HUDEP-2 (cell line): ENCODE measurements at regions not wholly inside any gene's neighbourhood (a gene's known extent, or its start where the extent isn't known, plus 50 kb on each side); places are given as distances from the start of the nearest gene placed in this dataset.
"Not testable (repeated sequence)": the region's sequence is repeated elsewhere in the genome, so short reads cannot be mapped to it uniquely, and the experiment has no call there.

ENCODE experiments used
- DNase-seq, 76 experiments: peaks; one replicate each; lab custom pipeline; 2025; ENCODE audit not compliant: unreplicated experiment in 76 of 76; lab: John Stamatoyannopoulos, UW

DNA sequence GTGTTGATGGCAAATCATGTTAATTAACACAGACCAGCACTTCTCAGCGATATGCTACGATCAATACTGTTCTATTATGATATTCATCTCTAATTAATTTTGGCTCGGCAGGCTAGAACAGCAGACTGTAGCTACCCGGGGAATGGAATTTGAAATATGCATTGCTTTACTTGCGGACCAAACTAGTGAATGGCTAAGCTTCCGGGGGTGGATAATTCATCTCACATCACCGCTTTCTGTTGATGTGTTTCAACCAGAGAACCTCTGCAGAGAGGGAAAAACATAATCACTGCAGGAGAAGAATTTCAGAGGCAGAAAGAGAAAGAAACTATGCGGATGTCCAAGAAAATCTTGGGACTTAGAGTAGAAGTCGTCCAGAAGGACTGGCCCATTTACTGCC lies 490.9 kb downstream of the STK39 start:
- DNase-seq: no peak

DNA sequence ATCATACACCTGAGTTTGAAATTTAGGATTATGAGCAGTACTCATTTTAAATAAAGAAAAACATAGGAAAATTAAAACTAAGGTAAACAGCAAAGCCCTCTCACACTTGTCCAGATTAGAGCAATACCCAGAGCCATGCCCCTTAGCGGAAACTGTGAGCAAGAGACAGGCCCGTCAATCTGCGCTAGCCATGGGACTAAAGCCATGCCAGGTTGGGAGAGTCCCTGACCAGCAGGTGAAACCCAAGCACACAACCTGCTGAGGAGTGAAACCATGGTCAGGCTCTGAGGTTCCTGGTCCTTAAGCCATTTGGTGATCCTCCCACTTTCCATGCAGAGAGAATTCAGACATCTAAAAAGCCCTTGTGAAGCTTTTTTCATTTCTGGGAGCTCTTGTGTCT lies 494.3 kb downstream of the STK39 start:
- DNase-seq: no peak

DNA sequence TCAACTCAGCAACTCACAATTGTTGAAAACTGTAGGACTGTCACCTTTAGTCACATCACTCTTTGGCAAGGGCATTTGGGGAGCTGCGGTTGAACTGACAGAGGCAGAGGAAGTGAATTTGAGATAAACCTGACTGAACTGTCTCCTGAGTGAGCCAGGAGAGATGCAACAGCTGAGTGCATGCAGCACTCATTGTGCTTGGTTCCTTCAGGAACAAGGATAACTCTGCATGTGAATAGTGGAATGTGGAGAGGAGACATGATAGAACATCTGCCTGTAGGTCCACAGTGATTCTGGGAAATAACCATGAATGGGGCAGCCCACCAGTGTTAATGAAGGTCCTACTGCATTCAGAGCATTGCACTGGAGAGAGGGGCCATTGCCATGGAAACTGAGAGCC lies 494.7 kb downstream of the STK39 start:
- no peak for DNase-seq

DNA sequence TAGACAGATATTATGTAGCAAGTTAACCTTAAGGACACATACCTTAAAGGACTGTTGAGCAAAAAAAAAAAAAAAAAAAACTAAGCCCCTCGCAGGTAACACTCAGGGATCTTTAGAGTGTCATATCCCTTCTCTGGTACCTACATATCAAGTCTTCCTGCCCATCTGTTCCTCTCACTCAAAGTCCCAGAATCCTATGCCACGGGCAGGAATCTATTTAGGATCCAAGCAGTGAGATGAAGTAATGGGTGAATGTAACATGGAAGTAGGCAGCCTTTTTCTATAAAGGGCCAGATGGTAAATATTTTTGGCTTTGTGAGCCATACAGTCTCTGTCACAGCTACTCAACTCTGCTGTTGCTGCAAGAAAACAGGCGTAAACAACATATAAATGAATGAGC lies 496.7 kb downstream of the STK39 start:
- no peak for DNase-seq

DNA sequence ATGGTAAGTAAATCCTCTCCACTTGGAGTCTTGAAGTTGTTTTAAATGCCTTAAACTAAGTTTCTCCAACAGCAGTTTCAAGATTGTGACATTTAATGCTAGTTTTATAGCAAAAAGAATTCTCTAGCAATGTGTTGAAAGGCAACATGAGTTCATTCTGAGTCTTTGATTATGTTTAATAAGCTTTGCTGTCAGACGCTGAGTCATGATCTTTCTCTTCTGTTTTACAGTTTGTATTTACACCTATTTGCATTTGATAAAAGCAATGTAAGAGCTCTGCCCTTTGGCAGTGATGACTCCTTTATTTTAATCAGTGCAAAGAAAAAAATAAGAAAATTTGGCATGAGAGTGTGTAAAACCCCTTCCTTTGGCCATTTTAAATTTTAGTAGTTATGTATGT lies 497.7 kb downstream of the STK39 start:
- DNase-seq: no peak

DNA sequence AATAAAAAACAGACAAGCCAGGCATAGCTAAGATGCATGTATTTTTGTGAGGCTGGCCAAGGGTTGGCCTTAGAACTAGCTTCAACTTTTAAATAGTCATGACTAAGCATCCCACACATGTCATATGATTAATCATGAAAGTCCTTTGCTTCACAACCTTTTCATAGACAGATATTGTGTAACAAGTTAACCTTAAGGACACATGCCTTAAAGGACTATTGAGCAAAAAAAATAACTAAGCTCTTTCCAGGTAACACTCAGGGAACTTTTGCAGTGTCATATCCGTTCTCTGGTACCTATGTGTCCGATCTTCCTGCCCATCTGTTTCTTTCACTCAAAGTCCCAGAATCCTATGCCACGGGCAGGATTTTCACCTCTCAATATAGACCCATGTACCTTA lies 498.4 kb downstream of the STK39 start:
- no peak for DNase-seq

DNA sequence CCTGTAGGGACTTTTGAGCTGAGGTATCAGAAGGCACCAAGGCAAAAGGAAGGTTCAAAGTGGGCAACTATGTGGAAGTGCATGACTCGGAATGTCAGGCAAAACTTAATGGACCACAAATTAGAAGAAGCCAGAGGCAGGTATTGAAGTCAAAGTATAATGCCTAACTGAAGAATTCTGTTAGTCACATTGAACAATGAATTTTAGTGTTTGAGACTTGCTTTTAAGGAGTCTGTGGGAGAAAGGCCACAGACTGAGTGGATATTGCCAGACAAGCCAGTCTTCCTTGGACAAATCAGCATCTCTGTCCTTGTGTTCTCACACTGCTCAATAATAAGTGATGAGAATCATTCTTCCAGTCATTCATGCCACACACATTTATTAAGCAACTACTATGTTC lies 498.9 kb downstream of the STK39 start:
- no peak for DNase-seq

DNA sequence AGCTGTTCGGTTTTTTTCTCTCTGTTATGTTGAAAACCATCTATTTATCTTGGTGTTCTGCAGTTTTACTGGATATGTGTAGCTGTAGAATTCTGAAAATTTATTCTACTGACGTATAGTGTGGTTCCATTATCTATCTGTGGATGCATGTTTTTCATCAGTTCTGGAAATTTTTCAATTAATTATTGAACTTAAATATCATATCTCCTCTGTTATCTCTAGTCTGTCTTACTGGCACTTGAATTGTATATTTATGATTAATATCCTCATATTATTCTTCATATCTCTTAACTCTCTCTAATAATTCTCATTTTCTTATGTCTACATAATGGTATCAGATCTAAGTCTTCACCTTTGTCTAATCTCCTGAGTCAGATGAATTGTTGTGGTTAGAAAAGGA lies 501.7 kb downstream of the STK39 start:
- no peak for DNase-seq

DNA sequence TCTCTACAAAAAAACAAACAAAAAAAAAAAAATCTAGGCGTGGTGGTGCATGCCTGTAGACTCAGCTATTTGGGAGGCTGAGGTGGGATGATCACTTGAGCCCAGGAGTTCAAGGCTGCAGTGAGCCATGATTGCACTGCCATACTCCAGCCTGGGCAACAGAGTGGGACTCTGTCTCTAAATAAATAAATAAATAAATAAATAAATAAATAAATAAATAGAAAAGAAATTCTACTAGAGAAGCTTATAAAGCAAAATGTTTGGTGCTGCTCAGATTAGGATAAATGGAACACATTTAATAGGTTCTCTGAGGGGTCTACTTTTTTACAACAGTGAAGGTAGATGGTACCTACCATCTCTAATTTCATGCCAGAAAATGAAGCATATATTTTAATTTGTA lies 507.5 kb downstream of the STK39 start:
- not testable (repeated sequence) for DNase-seq

DNA sequence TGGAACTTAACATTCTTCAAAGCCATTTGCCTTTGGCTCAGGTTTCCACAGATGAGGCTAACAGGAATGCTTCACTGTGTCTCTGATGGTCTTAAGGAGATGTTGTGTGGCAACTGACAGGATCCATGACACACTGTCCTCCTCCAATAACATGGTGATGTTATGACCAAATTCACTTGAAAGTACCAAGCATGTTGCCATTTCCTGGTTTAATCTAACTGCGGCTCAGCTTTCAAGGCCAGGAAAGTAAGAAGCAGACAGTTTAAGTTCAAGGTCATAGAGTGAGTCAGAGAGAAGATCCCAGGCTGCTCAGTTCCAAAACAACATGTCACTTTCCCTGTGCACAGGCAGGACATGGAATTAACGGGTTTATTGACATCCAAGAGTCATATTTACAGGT lies 513.6 kb downstream of the STK39 start:
- no peak for DNase-seq

DNA sequence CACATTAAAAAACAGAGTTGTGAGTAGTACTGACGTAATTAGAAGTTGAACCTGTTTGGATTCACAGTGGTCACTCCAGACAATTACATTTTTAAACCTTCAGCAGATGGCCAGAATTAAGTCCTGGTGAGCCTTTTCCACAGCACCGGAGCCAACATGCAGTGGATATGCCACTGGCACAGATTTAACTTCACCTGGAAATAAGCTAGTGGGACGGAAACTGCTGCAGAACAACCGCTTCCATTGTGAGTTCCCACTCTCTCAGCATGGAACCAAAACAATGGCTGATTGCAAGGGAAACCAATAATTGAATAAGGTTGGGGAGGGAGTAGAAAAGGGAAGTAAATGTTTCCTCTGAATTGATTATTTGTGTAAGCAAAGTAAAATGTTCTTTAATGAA lies 515.1 kb downstream of the STK39 start:
- DNase-seq: no peak

DNA sequence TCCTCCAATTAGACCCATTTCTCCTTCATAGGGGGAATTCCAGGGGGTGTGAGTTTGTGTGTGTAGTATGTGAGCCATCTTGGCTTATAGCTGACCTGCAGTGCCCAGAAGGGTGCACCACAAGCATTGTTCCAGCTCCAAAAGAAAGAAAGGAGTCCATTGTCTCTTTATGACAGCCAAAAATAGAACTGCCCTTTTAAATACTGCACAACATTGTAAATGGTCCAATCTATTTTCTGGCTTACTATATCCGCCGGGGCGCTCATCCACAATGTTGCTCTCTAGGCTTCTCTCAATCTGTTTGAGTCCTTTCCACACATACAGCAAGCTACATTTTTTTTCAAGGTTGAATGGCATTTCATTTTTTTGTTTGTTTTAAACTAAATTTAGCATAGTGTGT lies 517.5 kb downstream of the STK39 start:
- no peak for DNase-seq

DNA sequence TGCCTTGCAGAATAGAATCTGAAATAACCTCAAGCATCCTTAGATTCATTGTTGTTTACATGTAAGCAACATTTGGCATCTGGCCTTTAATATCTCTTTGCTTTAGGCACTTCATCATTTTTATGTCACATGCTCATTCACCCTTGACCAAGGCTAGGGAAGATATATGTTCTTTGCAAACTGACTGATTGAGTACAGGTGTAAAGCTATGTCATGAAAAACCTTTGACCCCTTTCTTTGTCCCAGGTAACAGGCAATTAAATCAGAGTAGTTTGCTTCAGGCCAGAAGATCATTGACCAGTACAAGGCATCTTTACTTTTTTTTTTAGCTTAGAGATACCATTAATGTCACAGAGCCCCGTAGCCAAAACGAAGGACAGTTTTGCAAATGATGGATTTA lies 520.6 kb downstream of the STK39 start:
- no peak for DNase-seq

DNA sequence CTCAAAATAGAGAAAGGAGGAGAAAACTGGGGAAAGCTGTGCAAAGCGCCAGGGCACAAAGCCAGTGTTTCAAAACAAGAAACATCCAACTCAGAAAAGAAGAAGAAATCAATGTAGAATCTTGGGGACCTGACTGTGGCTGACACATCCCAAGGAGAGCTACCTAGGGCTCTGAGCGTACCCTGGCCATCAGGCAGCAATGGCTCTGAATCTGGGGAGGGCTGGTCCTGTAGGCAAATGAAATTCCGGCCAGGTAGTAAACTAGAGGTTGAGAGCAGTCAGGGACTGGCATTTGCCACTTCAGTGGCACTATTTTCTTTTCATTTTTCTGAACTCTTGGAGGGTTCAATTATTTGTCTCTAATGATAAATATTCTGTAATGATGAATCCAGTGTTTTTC lies 525.8 kb downstream of the STK39 start:
- no peak for DNase-seq

DNA sequence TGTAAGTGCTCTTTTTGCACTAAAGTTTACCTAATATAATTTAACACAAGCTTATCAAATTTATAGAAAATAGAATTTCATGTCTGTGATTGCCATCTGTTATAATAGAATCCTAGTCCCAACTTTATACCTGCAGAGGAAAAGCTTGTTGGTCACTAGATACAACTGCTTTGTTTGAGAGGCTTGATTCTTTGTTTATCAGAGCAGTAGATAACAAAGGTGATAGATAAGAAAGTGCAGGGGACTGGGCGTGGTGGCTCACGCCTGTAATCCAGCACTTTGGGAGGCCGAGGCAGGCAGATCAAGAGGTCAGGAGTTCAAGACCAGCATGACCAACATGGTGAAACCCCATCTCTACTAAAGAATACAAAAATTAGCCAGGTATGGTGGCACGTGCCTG lies 528.0 kb downstream of the STK39 start:
- no peak for DNase-seq

DNA sequence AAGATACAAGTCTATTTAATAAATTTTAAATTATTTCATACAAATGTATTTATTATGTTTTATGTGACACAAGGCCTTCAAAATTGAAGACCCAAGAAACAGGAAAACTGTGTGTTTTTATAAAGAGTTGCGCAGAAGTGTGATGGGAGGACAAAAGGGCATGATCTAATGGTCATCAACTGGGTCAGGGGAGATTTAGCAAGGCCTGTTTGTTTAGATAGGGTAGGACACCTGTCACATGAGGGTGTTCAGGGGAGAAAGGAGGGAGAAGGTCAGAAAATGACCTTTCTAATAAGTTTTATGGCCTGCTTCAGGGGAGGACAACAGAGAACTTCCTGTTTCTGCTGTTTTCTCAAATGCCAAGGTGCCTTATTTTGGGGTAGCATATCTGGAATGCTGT lies 528.8 kb downstream of the STK39 start:
- no peak for DNase-seq

DNA sequence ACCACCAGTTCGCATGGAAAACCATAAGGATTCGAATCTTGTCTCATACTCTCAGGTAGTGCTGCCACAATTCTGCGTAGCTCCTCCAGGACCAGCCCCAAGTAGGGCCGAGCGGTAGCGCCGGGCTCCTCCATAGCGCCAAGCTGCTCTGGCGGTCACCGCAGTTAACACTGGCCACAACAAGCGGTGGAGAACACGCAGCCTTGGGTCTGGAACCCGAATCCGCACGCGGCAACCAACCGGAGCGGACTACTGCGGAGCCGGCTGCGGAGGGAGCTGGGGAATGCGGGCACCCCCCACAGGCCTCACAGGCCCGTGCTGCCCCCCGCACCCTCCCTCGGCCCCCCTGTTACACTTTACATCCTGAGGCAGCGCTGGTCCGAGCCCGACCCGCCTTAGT lies 531.5 kb downstream of the STK39 start:
- DNase-seq: no peak

DNA sequence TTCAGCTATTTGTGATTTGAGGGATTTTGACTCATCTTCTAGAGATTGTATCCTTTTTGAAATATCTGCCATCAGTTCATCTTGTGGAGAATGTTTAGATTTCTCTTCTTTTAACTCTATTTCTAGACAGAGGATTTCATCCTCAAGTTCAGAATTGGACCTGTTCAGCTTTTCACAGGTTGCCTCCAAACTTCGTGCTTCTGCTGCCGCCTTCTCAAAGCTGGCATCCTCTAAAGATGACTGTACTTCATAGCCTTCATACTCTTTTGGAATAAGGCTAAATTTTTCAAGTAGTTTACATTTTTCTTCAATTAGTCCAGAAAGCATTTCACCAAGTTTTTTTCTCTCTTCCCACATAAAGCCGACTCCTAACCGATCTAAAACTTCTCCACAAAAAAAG lies 531.9 kb downstream of the STK39 start:
- not testable (repeated sequence) for DNase-seq

DNA sequence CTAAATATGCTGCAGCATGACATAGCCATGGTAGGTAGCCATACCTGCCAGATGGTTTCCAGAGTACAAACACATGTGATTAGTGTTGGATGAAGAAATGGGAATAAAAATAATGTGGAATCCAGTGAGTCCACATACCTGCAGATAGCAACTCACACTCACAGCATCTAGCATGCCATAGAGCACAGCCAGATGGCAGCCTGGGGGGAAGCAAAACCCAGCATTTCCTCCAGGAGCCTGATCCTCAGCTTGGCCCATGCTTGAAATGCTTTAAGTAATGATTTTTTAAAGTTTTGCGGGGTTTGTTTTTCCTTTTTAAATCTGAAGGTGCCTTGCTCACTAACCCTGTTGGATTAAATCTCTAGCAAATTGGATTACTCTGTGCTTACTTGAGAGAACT lies 535.1 kb downstream of the STK39 start:
- DNase-seq: no peak

DNA sequence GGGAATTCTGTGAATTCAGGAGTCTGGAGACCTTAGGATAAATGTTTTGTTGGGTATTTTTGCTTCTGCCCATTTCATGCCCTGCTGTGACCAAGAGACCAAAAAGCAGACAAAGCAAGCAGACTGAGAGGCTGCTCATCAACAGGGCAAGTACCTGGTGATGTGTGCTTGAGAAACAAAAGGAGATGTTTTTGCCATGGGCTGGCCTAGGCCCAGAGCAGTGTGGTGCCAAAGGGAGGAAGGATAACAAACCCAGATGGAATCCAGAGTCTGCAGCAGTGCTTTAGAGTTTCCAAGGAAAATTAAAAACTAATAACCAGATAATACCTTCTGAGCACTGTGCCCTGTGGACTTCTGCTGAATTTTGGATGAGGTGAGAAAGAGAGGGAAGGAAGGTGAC lies 538.4 kb downstream of the STK39 start:
- DNase-seq: no peak

DNA sequence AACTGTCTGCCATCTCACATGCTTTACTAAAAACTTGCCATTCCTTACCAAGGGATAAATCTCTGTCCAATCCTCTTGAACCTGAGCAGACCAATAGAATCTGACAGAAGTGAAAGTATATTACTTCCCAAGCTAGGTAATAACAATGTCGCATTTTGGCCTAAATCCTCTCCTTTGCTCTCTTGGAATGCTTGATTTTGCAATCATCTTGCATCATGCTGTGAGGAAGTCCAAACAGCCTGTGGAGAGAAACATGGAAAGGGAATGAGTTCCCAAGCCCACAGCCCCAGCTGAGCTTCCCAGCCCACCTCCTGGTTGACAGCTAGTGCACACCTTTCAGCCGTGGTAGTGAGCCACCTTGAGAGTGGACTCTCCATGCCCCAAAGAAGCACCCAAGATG lies 540.6 kb downstream of the STK39 start:
- no peak for DNase-seq

DNA sequence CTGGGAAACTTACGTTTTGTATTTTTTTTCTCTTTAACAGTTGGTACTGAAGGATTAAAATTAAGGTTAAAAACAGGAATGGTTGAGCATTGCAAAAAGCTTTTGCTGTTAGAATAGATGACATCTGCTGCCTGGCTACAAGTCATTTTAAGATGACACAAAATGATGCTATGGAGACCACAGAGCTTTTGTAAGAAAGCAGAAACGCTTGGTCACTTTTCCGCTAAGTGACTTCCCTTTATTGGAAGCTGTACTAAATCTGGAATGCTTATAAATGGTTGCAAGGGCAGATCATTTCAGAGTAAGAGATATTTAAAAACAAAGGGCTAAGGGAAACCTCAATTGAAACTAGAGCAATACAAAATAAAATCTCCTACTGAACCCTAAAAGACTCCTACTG lies 544.0 kb downstream of the STK39 start:
- DNase-seq: no peak

DNA sequence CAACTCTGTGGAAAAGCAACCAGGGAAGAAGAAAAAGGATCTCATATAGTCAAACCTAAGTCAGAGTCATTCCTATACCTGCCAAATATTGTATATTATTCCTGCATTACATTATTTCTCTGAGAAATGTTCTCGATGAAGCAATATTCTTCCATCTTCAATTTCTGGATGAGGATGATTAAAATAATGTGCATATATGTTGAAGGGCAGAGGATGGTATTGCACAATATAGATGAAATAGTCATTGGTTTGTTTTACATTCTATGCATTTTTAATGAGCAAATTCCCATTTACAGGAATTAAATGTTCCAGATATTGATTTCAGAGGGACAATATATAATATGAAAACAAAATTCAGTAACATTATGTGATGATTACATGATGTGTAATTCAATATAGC lies 545.2 kb downstream of the STK39 start:
- DNase-seq: no peak

DNA sequence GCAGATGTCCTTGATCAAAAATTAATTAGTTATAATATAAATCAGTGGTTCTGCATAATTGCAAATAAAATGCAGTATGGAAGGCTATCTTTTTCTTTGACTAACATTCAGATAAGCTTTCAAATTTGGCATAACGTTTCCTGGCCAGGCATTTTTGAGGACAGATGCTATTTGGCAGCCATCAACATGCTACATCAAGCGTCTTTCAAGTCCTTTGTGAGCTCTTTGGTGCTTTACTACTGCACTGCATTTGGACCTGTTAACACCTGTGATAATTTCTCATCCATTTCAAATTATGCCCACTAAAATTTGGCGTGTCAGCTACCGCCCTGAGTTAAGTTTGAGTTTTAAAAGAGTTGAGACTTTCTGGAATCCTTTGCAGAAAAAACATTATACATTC lies 545.7 kb downstream of the STK39 start:
- no peak for DNase-seq
